Activated CD4-positive, alpha-beta T cell treated with anti-CD3 and anti-CD28 coated beads for 36 hours (primary cell): ENCODE measurements at regions not wholly inside any gene's neighbourhood (a gene's known extent, or its start where the extent isn't known, plus 50 kb on each side); places are given as distances from the start of the nearest gene placed in this dataset.

Source experiments
- ATAC-seq: fragments of 200-7000 bp; cut with Tn5 transposase; one replicate; pipeline ENCODE4 v1.10.0; 2021; ENCODE audit warnings: mild to moderate bottlenecking, moderate library complexity
- CTCF ChIA-PET: fragments of 350-600 bp; sonication (Branson Sonifier 250); formaldehyde crosslinking; loops from one replicate; lab custom pipeline; 2021; ENCODE audit warnings: antibody characterized with exemption; lab: Charles Lee
- POLR2A ChIA-PET: fragments of 350-600 bp; sonication (Branson Sonifier 250); formaldehyde crosslinking; loops from one replicate; lab custom pipeline; 2021; ENCODE audit warnings: antibody characterized with exemption, inconsistent platforms; lab: Charles Lee
- DNase-seq: peaks from one replicate; pipeline ENCODE4 v3.0.0-alpha.2; 2020
- H3K27ac Mint-ChIP-seq: one replicate; pipeline ENCODE4 v1.8.0; 2021; ENCODE audit warnings: mixed read lengths
- H3K27me3 Mint-ChIP-seq: one replicate; pipeline ENCODE4 v1.8.0; 2021; ENCODE audit warnings: mixed read lengths
- H3K36me3 Mint-ChIP-seq: one replicate; pipeline ENCODE4 v1.8.0; 2021; ENCODE audit warnings: low read depth, mixed read lengths
- H3K4me1 Mint-ChIP-seq: one replicate; pipeline ENCODE4 v1.8.0; 2021; ENCODE audit warnings: mixed read lengths
- H3K4me3 Mint-ChIP-seq: one replicate; pipeline ENCODE4 v1.8.0; 2021; ENCODE audit warnings: mild to moderate bottlenecking, moderate library complexity, mixed read lengths
- H3K9me3 Mint-ChIP-seq: one replicate; pipeline ENCODE4 v1.8.0; 2021; ENCODE audit warnings: low read depth, mixed read lengths
- intact Hi-C, 2 experiments: fragments of 100-400 bp; cut with DNase I in 1 of 2; cut with micrococcal nuclease in 1 of 2; formaldehyde crosslinking; loops; one replicate each; pipeline versions ENCODE4 v1.14.2 to v1.15.1; 2022 to 2024; cut with DNase I, micrococcal nuclease

GRCh38 chr4:59570860-59571476 lies 1629.2 kb upstream of the ADGRL3 start:
- Mint-ChIP-seq H3K4me3 (no peak overlapping the region), H3K9me3 (peaks cover 5% of the 10 kb centered on the region), H3K4me1 (no peaks in the 10 kb centered on the region), H3K27ac (no peak overlapping the region), H3K27me3 (no peaks in the 10 kb centered on the region), H3K36me3 (no peaks in the 10 kb centered on the region)
- ATAC-seq (no peak), DNase-seq (no peak)
- intact Hi-C loops, result no loop called here
- ChIA-PET CTCF (no interaction called here), POLR2A (no interaction called here)

GRCh38 chr4:59571805-59572430 lies 1628.2 kb upstream of the ADGRL3 start:
- no peaks in the 10 kb centered on the region for H3K4me1 Mint-ChIP-seq
- H3K27me3 Mint-ChIP-seq, result no peaks in the 10 kb centered on the region
- intact Hi-C loops, result no loop called here
- no peak overlapping the region for H3K27ac Mint-ChIP-seq
- CTCF ChIA-PET, result no interaction called here
- ATAC-seq (no peak), DNase-seq (no peak)
- H3K36me3 Mint-ChIP-seq, result no peaks in the 10 kb centered on the region
- H3K9me3 Mint-ChIP-seq, result peaks cover 3% of the 10 kb centered on the region
- H3K4me3 Mint-ChIP-seq, result no peak overlapping the region
- POLR2A ChIA-PET, result no interaction called here

- ChIA-PET POLR2A (no interaction called here), CTCF (no interaction called here)
- no peaks in the 10 kb centered on the region for H3K4me1 Mint-ChIP-seq
- intact Hi-C loops, result no loop called here
- peaks cover 6% of the 10 kb centered on the region for H3K9me3 Mint-ChIP-seq
- H3K36me3 Mint-ChIP-seq, result no peaks in the 10 kb centered on the region
- DNase-seq (no peak), ATAC-seq (no peak)
- H3K27ac Mint-ChIP-seq, result no peak overlapping the region
- H3K27me3 Mint-ChIP-seq, result no peaks in the 10 kb centered on the region
- no peak overlapping the region for H3K4me3 Mint-ChIP-seq
Measured at GRCh38 chr4:59583845-59584568, 1616.1 kb upstream of the ADGRL3 start.

GRCh38 chr4:59597536-59598329 lies 1602.4 kb upstream of the ADGRL3 start:
- ChIA-PET POLR2A (no interaction called here), CTCF (no interaction called here)
- intact Hi-C loops, result no loop called here
- ATAC-seq (no peak), DNase-seq (no peak)
- Mint-ChIP-seq H3K4me1 (no peaks in the 10 kb centered on the region), H3K36me3 (no peaks in the 10 kb centered on the region), H3K27me3 (no peaks in the 10 kb centered on the region), H3K9me3 (peaks cover 11% of the 10 kb centered on the region), H3K4me3 (no peak overlapping the region), H3K27ac (no peak overlapping the region)

GRCh38 chr4:59598330-59598618 lies 1601.9 kb upstream of the ADGRL3 start:
- no peaks in the 10 kb centered on the region for H3K36me3 Mint-ChIP-seq
- ChIA-PET POLR2A (no interaction called here), CTCF (no interaction called here)
- H3K27ac Mint-ChIP-seq, result no peak overlapping the region
- no peaks in the 10 kb centered on the region for H3K4me1 Mint-ChIP-seq
- intact Hi-C loops, result no loop called here
- ATAC-seq, result no peak
- H3K9me3 Mint-ChIP-seq, result peaks cover 10% of the 10 kb centered on the region
- H3K27me3 Mint-ChIP-seq, result no peaks in the 10 kb centered on the region
- DNase-seq, result no peak
- H3K4me3 Mint-ChIP-seq, result no peak overlapping the region

- H3K36me3 Mint-ChIP-seq, result no peaks in the 10 kb centered on the region
- intact Hi-C loops, result no loop called here
- ChIA-PET CTCF (no interaction called here), POLR2A (no interaction called here)
- H3K27me3 Mint-ChIP-seq, result no peaks in the 10 kb centered on the region
- H3K9me3 Mint-ChIP-seq, result peaks cover 4% of the 10 kb centered on the region
- no peak overlapping the region for H3K4me3 Mint-ChIP-seq
- ATAC-seq (no peak), DNase-seq (no peak)
- no peaks in the 10 kb centered on the region for H3K4me1 Mint-ChIP-seq
- no peak overlapping the region for H3K27ac Mint-ChIP-seq
Measured at GRCh38 chr4:59608466-59608865, 1591.7 kb upstream of the ADGRL3 start.

GRCh38 chr4:59612235-59612634 lies 1587.9 kb upstream of the ADGRL3 start:
- no peak for ATAC-seq
- intact Hi-C loops, result no loop called here
- no peaks in the 10 kb centered on the region for H3K36me3 Mint-ChIP-seq

GRCh38 chr4:59615316-59615715 lies 1584.8 kb upstream of the ADGRL3 start:
- H3K27me3 Mint-ChIP-seq, result no peaks in the 10 kb centered on the region
- intact Hi-C loops, result no loop called here

More at GRCh38 chr4:59612235-59612634, 1587.9 kb upstream of the ADGRL3 start:
- Mint-ChIP-seq H3K27ac (no peak overlapping the region), H3K4me3 (no peak overlapping the region), H3K9me3 (peaks cover 2% of the 10 kb centered on the region), H3K4me1 (no peaks in the 10 kb centered on the region), H3K27me3 (no peaks in the 10 kb centered on the region)
- DNase-seq, result no peak
- CTCF ChIA-PET, result no interaction called here
- POLR2A ChIA-PET, result no interaction called here

GRCh38 chr4:59629348-59629747 lies 1570.8 kb upstream of the ADGRL3 start:
- H3K27ac Mint-ChIP-seq, result no peak overlapping the region
- POLR2A ChIA-PET, result no interaction called here
- intact Hi-C loops, result no loop called here
- DNase-seq (no peak), ATAC-seq (no peak)
- H3K4me1 Mint-ChIP-seq, result no peaks in the 10 kb centered on the region
- no peaks in the 10 kb centered on the region for H3K27me3 Mint-ChIP-seq
- peaks cover 10% of the 10 kb centered on the region for H3K9me3 Mint-ChIP-seq
- CTCF ChIA-PET, result no interaction called here
- H3K4me3 Mint-ChIP-seq, result no peak overlapping the region
- no peaks in the 10 kb centered on the region for H3K36me3 Mint-ChIP-seq

More at GRCh38 chr4:59615316-59615715, 1584.8 kb upstream of the ADGRL3 start:
- Mint-ChIP-seq H3K36me3 (no peaks in the 10 kb centered on the region), H3K4me3 (no peak overlapping the region), H3K27ac (no peak overlapping the region), H3K4me1 (no peaks in the 10 kb centered on the region), H3K9me3 (peaks cover 2% of the 10 kb centered on the region)
- DNase-seq (no peak), ATAC-seq (no peak)
- ChIA-PET POLR2A (no interaction called here), CTCF (no interaction called here)

GRCh38 chr4:59630235-59630634 lies 1569.9 kb upstream of the ADGRL3 start:
- intact Hi-C loops, result no loop called here
- Mint-ChIP-seq H3K27me3 (no peaks in the 10 kb centered on the region), H3K36me3 (no peaks in the 10 kb centered on the region), H3K4me1 (no peaks in the 10 kb centered on the region), H3K4me3 (no peak overlapping the region), H3K9me3 (peaks cover 10% of the 10 kb centered on the region), H3K27ac (no peak overlapping the region)
- ATAC-seq, result no peak
- ChIA-PET POLR2A (no interaction called here), CTCF (no interaction called here)
- no peak for DNase-seq

DNA sequence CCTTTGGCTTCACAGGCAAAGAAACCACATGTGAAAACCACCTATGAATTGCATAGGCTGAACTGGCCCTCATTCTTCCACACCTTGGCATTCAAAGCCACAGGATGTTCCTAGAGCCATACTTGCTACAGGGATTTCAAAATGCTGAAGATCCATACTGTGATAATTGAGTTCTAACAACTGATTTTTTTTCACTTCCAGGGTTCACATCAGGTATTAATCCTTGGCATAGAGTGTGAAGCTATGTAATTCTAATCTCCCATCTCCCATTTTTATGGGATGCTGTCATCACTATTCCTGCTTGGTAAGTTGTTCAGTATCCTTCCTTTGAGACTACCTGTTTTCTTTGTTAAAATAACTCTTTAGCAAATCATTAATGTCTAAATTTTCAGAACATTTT lies 1569.2 kb upstream of the ADGRL3 start:
- CTCF ChIA-PET, result no interaction called here
- POLR2A ChIA-PET, result no interaction called here
- ATAC-seq, result no peak

More for the DNA sequence above, 1569.2 kb upstream of the ADGRL3 start:
- intact Hi-C loops, result no loop called here
- H3K4me1 Mint-ChIP-seq, result no peaks in the 10 kb centered on the region
- H3K27ac Mint-ChIP-seq, result no peak overlapping the region
- H3K27me3 Mint-ChIP-seq, result no peaks in the 10 kb centered on the region
- H3K9me3 Mint-ChIP-seq, result peaks cover 10% of the 10 kb centered on the region
- no peak for DNase-seq
- H3K4me3 Mint-ChIP-seq, result no peak overlapping the region
- H3K36me3 Mint-ChIP-seq, result no peaks in the 10 kb centered on the region
